Subcutaneous abdominal adipose tissue (tissue), 5 donors: ENCODE measurements at regions not wholly inside any gene's neighbourhood (a gene's known extent, or its start where the extent isn't known, plus 50 kb on each side); places are given as distances from the start of the nearest gene placed in this dataset.

Source experiments
- H3K27ac ChIP-seq: one replicate; pipeline ENCODE4 v1.7.0; 2013; ENCODE audit warnings: low read depth, mild to moderate bottlenecking, inconsistent platforms, low read length, moderate library complexity
- H3K27me3 ChIP-seq, 5 donors: one replicate each; pipeline ENCODE4 v1.7.0; 2013; ENCODE audit warnings: low read length in 5 of 5, inconsistent platforms in 1 of 5; ENCODE audit not compliant: control insufficient read depth in 5 of 5, insufficient read depth in 4 of 5
- H3K36me3 ChIP-seq, 5 donors: one replicate each; pipeline ENCODE4 v1.7.0; 2013; ENCODE audit warnings: low read length in 5 of 5; ENCODE audit not compliant: control insufficient read depth in 5 of 5, insufficient read depth in 5 of 5
- H3K4me1 ChIP-seq, 5 donors: one replicate each; pipeline ENCODE4 v1.7.0; 2013; ENCODE audit warnings: low read length in 5 of 5, mild to moderate bottlenecking in 3 of 5, moderate library complexity in 1 of 5; ENCODE audit not compliant: control insufficient read depth in 5 of 5, insufficient read depth in 5 of 5
- H3K4me3 ChIP-seq, 5 donors: one replicate each; pipeline ENCODE4 v1.7.0; 2013; ENCODE audit warnings: low read length in 5 of 5, low read depth in 1 of 5
- H3K9ac ChIP-seq, 5 donors: one replicate each; pipeline ENCODE4 v1.7.0; 2013; ENCODE audit warnings: low read length in 5 of 5, mild to moderate bottlenecking in 4 of 5, moderate library complexity in 3 of 5
- H3K9me3 ChIP-seq, 5 donors: one replicate each; pipeline ENCODE4 v1.7.0; 2013; ENCODE audit warnings: low read length in 5 of 5; ENCODE audit not compliant: control insufficient read depth in 5 of 5
- donor health status: healthy.
- donor health status: healthy.
- donor health status: healthy.
- donor health status: healthy.
- donor health status: healthy.

DNA sequence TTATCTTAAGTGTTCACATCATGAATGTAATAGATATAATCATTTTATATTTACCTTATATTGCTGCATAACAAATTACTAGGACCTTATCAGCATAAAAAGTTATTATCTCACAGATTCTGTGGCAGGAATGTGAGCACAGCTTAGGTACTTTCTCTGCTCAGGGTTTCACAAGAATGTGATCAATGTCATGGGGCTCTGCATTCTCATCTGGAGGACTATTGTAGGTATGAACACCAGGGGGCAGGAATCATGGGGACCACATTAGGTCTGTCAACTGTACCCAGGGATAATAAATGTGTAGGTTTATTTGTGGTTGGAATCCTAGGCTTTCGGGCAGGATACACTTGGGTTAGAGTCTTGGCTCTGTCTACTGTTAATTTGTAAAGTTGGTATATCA, 519.2 kb downstream of the ARAP2 start:
- H3K27me3 ChIP-seq, result no peaks in the 10 kb centered on the region
- no peak overlapping the region for H3K27ac ChIP-seq
- no peaks in the 10 kb centered on the region for H3K4me1 ChIP-seq
- no peak overlapping the region for H3K4me3 ChIP-seq
- no peak overlapping the region for H3K9ac ChIP-seq
- H3K9me3 ChIP-seq, result no peaks in the 10 kb centered on the region
- H3K36me3 ChIP-seq, result no peaks in the 10 kb centered on the region

DNA sequence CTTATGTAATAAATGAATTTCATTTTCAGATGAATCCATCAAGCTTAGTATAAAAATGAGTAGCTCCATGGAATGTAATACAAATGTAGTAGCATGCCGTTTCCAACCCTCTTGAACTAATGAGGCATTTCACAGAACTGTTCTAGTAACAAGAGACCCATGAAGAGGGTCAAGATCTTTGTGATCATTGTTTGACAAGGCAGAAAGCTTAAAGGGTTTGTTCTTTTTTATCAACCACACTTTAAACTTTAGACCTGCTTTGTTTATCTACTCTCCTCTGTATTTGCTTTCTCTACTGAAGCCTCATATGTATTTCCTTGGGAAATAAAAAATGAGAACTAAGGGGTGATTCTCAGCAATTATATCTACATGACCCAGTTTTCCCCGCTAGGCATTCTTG, 513.9 kb downstream of the ARAP2 start:
- H3K9me3 ChIP-seq, result no peaks in the 10 kb centered on the region
- H3K27me3 ChIP-seq, result no peaks in the 10 kb centered on the region
- H3K4me1 ChIP-seq, result no peaks in the 10 kb centered on the region
- no peaks in the 10 kb centered on the region for H3K36me3 ChIP-seq
- H3K4me3 ChIP-seq, result no peak overlapping the region
- no peak overlapping the region for H3K9ac ChIP-seq
- H3K27ac ChIP-seq, result no peak overlapping the region

DNA sequence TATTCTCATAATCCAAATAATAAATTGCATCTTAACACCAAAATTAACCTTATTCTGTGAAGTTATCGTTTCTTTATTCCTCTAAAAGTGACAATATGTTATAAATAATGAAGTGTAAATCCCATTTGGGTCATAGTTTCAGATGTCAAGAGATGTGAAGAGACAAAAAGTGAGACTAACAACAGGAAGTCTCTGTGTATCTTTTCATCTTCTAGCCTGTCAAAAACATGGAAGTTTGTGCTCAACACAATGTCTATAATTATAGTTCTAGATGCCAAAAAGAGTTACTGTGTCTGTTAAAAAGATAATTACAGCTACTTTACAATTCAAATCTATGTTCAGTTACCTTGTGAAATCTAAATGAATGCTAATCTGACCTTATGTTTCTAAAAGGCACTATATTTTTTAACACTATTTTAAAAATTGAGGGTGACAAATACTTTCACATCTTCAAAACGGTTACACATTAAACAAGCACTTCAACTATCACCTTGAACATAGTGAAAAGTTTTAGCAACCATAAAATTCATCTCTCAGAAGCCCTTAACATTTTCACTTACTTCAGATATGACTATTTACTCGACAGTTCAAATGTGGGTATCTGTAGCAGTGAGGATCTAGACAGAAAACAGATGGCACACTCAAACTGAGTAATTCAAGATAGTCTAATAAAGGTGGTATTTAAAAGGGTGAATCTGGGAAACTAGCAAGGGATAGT, 509.8 kb downstream of the ARAP2 start:
- Histone ChIP-seq H3K4me1 (no peaks in the 10 kb centered on the region), H3K27me3 (no peaks in the 10 kb centered on the region), H3K9me3 (no peaks in the 10 kb centered on the region), H3K4me3 (no peak overlapping the region), H3K27ac (no peak overlapping the region), H3K9ac (no peak overlapping the region), H3K36me3 (no peaks in the 10 kb centered on the region)

DNA sequence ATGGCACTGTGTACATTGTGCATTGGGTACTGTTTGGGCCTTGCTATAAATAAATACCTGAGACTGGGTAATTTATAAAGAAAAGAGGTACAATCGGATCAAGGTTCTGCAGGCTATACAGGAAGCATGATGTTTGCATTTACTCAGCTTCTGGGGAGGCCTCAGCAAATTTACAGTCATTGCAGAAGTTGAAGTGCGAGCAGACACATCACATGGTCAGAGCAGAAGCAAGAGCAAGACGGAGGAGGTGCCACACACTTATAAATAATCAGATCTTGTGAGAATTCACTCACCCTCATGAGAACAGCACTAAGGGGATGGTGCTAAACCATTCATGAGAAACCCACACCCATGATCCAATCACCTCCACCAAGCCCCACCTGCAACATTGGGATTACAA, 505.0 kb downstream of the ARAP2 start:
- Histone ChIP-seq H3K4me1 (no peaks in the 10 kb centered on the region), H3K27me3 (no peaks in the 10 kb centered on the region), H3K9ac (no peak overlapping the region), H3K27ac (no peak overlapping the region), H3K9me3 (peaks cover 0 to 10% (median 4%) of the 10 kb centered on the region in 5 donors), H3K4me3 (no peak overlapping the region), H3K36me3 (no peaks in the 10 kb centered on the region)

DNA sequence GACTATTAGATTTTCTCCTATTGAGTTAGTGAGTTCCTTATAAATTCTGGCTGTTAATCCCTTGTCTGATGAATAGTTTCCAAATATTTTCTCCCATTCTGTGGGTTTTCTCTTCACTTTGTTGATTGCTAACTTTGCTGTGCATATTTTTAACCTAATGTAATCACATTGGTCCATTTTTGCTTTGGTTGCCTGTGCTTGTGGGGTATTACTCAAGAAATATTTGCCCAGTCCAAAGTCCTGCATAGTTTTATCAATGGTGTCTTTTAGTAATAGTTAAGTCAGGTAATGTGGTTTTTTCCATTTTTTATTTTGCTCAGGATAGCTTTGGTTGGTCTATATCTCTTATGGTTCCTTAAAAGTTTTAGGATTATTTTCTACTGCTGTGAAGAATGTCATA, 490.3 kb downstream of the ARAP2 start:
- no peak overlapping the region for H3K9ac ChIP-seq
- no peak overlapping the region for H3K4me3 ChIP-seq
- H3K27me3 ChIP-seq, result peaks cover 0 to 4% (median 0%) of the 10 kb centered on the region in 5 donors
- H3K27ac ChIP-seq, result no peak overlapping the region
- no peaks in the 10 kb centered on the region for H3K4me1 ChIP-seq
- peaks cover 0 to 2% (median 0%) of the 10 kb centered on the region in 5 donors for H3K9me3 ChIP-seq
- H3K36me3 ChIP-seq, result no peaks in the 10 kb centered on the region

DNA sequence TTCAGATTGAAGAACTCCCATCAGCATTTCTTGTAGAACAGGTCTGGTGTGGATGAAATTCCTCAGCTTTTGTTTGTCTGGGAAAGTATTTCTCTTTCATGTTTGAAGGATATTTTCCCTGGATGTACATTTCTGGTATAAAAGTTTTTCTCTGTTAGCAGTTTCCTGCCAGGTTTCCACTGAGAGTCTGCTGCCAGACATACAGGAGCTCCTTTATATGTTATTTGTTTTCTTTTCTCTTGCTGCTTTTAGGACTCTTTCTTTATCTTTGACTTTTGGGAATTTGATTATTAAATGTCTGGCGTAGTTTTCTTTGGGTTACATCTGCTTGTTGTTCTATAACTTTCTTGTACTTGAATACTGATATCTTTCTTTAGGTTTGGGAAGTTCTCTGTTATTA, 486.5 kb downstream of the ARAP2 start:
- peaks cover 0 to 4% (median 0%) of the 10 kb centered on the region in 5 donors for H3K27me3 ChIP-seq
- H3K9ac ChIP-seq, result no peak overlapping the region
- no peak overlapping the region for H3K27ac ChIP-seq
- H3K4me1 ChIP-seq, result no peaks in the 10 kb centered on the region
- H3K36me3 ChIP-seq, result no peaks in the 10 kb centered on the region
- peaks cover 0 to 2% (median 0%) of the 10 kb centered on the region in 5 donors for H3K9me3 ChIP-seq
- H3K4me3 ChIP-seq, result no peak overlapping the region

DNA sequence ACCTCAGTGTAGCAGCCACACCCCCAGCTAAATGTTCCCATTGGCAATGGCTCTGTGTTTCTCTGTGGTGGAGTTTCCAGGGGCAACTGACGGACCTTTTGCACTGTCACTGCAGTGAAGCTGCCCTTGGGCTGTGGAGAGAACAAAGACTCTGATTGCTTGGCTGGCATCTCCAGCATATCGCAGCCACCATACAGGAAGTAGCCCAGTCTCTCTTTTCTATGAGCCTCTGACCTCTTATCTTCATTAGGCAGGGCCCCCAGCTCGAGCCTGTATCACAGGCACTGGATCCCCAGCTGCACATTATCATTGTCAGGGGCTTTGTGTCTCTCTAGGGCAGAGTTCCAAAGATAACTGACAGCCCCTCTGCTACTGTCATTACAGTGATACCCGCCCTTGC, 483.5 kb downstream of the ARAP2 start:
- H3K27me3 ChIP-seq, result peaks cover 0 to 4% (median 0%) of the 10 kb centered on the region in 5 donors
- H3K36me3 ChIP-seq, result no peaks in the 10 kb centered on the region
- H3K4me1 ChIP-seq, result no peaks in the 10 kb centered on the region
- H3K9ac ChIP-seq, result no peak overlapping the region
- H3K27ac ChIP-seq, result no peak overlapping the region
- no peak overlapping the region for H3K4me3 ChIP-seq
- peaks cover 0 to 2% (median 0%) of the 10 kb centered on the region in 5 donors for H3K9me3 ChIP-seq

DNA sequence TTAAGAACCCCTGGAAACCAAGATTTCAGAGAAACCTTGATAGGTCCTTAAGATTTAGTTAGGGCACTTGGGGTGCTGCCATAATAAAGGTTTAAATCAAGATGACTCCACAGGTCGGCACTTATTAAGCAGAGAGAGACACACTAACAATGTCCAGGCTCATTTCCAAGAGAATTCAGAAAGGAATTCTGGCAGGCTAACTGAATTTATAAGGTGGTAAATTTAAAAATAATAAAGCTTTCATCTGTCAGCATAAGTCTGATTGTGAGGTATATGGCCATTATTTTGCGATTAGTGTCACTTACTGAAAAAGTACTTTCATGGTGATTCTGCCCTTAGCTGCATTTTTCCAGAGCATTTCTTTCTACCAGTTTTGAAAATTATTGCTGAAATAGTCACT, 472.7 kb downstream of the ARAP2 start:
- H3K9ac ChIP-seq, result no peak overlapping the region
- H3K36me3 ChIP-seq, result no peaks in the 10 kb centered on the region
- no peaks in the 10 kb centered on the region for H3K4me1 ChIP-seq
- no peaks in the 10 kb centered on the region for H3K27me3 ChIP-seq
- no peak overlapping the region for H3K4me3 ChIP-seq
- no peaks in the 10 kb centered on the region for H3K9me3 ChIP-seq
- no peak overlapping the region for H3K27ac ChIP-seq

DNA sequence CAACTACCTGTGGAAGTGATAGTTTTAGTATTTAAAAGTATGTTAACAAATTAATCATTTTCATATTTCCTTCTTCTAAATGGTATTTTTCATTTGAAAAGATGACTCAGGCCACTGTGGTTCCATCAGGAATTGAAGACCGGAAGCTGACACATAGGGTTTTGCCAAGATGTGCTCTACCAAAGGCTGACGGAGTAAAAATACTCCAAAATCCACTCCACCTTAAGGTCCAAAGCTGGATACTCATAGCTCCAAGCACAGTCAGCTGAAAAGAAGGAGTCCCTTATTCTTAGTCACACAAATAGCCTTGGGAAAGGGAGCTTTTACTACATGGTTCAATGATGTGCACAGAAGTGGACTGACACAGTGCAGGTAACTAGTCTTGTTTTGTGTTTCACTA, 472.0 kb downstream of the ARAP2 start:
- no peak overlapping the region for H3K9ac ChIP-seq
- no peaks in the 10 kb centered on the region for H3K27me3 ChIP-seq
- no peak overlapping the region for H3K4me3 ChIP-seq
- no peak overlapping the region for H3K27ac ChIP-seq
- no peaks in the 10 kb centered on the region for H3K4me1 ChIP-seq
- H3K9me3 ChIP-seq, result no peaks in the 10 kb centered on the region
- H3K36me3 ChIP-seq, result no peaks in the 10 kb centered on the region

DNA sequence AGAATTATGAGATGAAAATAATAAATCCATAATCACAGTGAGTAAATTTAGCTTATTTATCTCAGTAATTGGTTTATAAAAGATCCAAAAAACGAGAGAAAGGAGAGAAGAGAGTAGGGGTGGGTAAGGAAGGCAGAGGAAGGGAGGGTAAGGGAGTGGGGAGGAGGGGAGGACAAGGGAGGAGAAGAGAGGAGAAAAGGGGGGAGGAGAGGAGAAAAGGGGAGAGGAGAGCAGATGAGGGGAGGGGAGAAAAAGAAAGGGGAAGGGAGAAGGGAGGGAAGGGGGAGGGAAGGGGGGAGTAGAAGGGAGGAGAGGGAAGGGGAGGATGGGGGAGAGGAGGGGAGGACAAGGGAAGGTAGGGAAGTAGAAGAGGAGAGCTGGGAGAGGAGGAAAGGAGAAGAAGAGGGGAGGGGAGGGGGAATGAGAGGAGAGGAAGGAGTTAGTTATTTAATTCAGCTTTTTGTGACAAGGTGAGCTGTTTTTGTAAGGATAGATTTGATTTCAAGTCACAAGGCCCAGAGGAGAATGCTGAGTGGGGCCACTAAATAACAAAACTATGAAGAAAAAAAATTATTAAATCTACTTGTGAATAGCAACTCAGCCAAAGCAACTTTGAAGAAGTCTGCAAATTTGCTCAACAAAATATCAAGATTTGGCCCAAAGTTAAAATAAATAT, 454.3 kb downstream of the ARAP2 start:
- no peak overlapping the region for H3K4me3 ChIP-seq
- no peaks in the 10 kb centered on the region for H3K4me1 ChIP-seq

More for the DNA sequence above, 454.3 kb downstream of the ARAP2 start:
- H3K27ac ChIP-seq, result no peak overlapping the region
- H3K27me3 ChIP-seq, result no peaks in the 10 kb centered on the region
- no peaks in the 10 kb centered on the region for H3K36me3 ChIP-seq
- peaks cover 0 to 2% (median 0%) of the 10 kb centered on the region in 5 donors for H3K9me3 ChIP-seq
- no peak overlapping the region for H3K9ac ChIP-seq
